ENCODE measurements at regions not wholly inside any gene's neighbourhood (a gene's known extent, or its start where the extent isn't known, plus 50 kb on each side); places are given as distances from the start of the nearest gene placed in this dataset.

DNA sequence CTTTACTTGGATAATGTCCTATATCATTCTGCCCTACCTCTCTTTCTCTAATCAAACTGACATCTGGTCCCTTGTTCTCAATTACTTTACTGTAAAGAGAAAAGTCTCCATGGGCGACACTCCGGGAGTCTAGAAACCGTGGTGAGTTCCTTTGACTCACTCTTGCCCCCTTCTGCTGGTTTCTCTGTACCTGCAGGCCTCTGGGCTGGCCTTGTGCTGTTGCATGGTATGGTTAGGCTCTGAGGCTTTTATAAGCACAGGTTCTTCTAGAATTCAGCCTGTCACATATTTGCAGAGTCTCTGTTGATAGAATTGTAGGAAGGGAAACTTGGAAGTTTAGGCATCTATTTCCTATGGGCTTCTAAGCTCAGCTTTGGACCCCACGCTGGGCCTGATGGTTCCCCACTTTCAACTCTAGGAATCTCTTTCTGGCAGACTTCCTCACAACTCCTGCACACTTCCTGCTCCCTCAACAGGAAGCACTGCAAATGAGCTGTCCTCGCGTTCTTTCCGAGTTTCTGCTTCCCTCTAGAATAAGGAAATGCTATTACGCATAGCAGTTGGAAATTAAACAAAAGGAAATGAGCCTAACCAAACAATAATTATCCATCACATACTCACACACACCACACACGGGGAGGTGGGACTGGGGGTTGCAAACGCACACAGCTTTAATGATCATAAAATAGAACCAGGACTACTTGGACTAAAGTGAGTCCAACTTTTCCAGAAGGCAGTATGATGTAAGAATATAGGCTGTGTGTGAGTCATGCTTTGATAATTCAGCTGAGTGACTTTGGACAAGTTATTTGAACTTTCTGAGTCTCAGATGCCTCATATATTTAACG lies 683.3 kb downstream of the QKI start:
- ChIA-PET CTCF (no interaction called here), POLR2A (no interaction called here)
- no TSS peak for BruUV-seq (replicated peaks)
- H3K4me1 ChIP-seq, result peaks cover 20% of the 10 kb centered on the region
- H3K36me3 ChIP-seq (ENCODE audit: control insufficient read depth, insufficient read depth, low read length), result no peaks in the 10 kb centered on the region
- Mint-ChIP-seq H3K9me3 (ENCODE audit: unreplicated experiment) (peaks cover 6% of the 10 kb centered on the region), H3K4me3 (ENCODE audit: unreplicated experiment) (no peak overlapping the region), H3K27ac (ENCODE audit: unreplicated experiment) (peak overlapping the region; percentile 18), H3K4me1 (ENCODE audit: low read depth, unreplicated experiment) (peaks cover 8% of the 10 kb centered on the region), H3K27me3 (ENCODE audit: insufficient read depth, unreplicated experiment) (no peaks in the 10 kb centered on the region), H3K36me3 (ENCODE audit: insufficient read depth, unreplicated experiment) (no peaks in the 10 kb centered on the region)
- no peaks in the 10 kb centered on the region for H3K27me3 ChIP-seq (replicated peaks; ENCODE audit: control insufficient read depth, insufficient read depth, low read length)
- no peaks in the 10 kb centered on the region for H3K9me3 ChIP-seq
- intact Hi-C loops (cut with micrococcal nuclease; ENCODE audit: unreplicated experiment), result no loop called here
- TF ChIP-seq, protein P1, sequence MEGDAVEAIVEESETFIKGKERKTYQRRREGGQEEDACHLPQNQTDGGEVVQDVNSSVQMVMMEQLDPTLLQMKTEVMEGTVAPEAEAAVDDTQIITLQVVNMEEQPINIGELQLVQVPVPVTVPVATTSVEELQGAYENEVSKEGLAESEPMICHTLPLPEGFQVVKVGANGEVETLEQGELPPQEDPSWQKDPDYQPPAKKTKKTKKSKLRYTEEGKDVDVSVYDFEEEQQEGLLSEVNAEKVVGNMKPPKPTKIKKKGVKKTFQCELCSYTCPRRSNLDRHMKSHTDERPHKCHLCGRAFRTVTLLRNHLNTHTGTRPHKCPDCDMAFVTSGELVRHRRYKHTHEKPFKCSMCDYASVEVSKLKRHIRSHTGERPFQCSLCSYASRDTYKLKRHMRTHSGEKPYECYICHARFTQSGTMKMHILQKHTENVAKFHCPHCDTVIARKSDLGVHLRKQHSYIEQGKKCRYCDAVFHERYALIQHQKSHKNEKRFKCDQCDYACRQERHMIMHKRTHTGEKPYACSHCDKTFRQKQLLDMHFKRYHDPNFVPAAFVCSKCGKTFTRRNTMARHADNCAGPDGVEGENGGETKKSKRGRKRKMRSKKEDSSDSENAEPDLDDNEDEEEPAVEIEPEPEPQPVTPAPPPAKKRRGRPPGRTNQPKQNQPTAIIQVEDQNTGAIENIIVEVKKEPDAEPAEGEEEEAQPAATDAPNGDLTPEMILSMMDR (IDR thresholded peaks at IDR 0.05; ENCODE audit: insufficient read depth in 1 of 2, low read depth in 1 of 2, low read length in 1 of 2, severe bottlenecking in 1 of 2, unreplicated experiment in 1 of 2), result no peak
- DNase-seq, result no peak
- no peak overlapping the region for H3K4me3 ChIP-seq (ENCODE audit: low read depth, low read length)

DNA sequence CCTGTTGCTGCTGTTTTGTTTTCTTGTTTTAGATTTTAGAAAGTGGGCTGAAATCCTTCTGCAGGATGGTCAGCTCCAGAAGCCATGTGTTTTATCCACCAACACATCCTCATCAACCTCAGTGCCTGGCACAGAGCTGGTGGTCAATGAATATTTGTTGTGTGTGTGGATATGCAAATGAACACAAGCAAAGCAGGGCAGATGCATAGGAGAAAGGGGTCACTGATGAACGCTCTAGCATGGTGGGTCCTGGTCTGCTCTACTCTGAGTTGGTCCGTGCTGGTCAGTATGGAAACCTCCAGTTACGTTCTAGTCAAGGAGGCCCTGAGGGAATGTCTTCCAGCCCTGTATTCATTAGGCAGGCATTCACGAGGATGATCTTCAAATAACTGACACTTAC lies 682.5 kb downstream of the QKI start:
- Mint-ChIP-seq H3K27ac (ENCODE audit: unreplicated experiment) (no peak overlapping the region), H3K4me3 (ENCODE audit: unreplicated experiment) (no peak overlapping the region)

DNA sequence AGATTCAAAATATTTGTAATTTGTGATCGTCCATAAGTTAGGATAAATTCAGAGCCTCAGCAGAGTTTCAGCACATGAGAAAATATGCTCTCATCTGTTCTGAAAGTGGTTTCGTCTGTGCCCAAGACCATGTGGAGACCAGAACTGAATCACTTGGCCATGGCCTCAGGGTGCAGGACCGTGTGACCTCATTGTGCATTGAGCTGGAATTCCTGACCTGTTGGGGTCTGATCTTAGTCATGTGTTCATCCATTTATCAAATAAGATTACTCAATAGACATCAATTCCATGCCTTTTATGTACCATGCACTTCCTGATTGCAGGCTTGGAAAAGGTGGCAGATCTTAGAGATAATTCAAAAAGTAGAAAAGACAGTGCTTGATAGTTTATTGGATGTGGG lies 680.5 kb downstream of the QKI start:
- no peaks in the 10 kb centered on the region for H3K4me1 Mint-ChIP-seq (ENCODE audit: low read depth, unreplicated experiment)
- no peaks in the 10 kb centered on the region for H3K36me3 Mint-ChIP-seq (ENCODE audit: insufficient read depth, unreplicated experiment)
- peaks cover 20% of the 10 kb centered on the region for H3K4me1 ChIP-seq
- ChIA-PET POLR2A (no interaction called here), CTCF (no interaction called here)
- intact Hi-C loops (cut with micrococcal nuclease; ENCODE audit: unreplicated experiment), result no loop called here
- DNase-seq, result no peak
- TF ChIP-seq, protein P1 (IDR thresholded peaks at IDR 0.05; ENCODE audit: insufficient read depth in 1 of 2, low read depth in 1 of 2, low read length in 1 of 2, severe bottlenecking in 1 of 2, unreplicated experiment in 1 of 2), result no peak
- H3K4me3 ChIP-seq (ENCODE audit: low read depth, low read length), result no peak overlapping the region
- no peaks in the 10 kb centered on the region for H3K27me3 ChIP-seq (replicated peaks; ENCODE audit: control insufficient read depth, insufficient read depth, low read length)
- H3K27me3 Mint-ChIP-seq (ENCODE audit: insufficient read depth, unreplicated experiment), result no peaks in the 10 kb centered on the region
- H3K36me3 ChIP-seq (ENCODE audit: control insufficient read depth, insufficient read depth, low read length), result no peaks in the 10 kb centered on the region
- H3K9me3 ChIP-seq, result no peaks in the 10 kb centered on the region
- no peak overlapping the region for H3K27ac Mint-ChIP-seq (ENCODE audit: unreplicated experiment)
- peaks cover 6% of the 10 kb centered on the region for H3K9me3 Mint-ChIP-seq (ENCODE audit: unreplicated experiment)
- no TSS peak for BruUV-seq (replicated peaks)
- no peak overlapping the region for H3K4me3 Mint-ChIP-seq (ENCODE audit: unreplicated experiment)

More for the DNA sequence above, 682.5 kb downstream of the QKI start:
- no peak overlapping the region for H3K4me3 ChIP-seq (ENCODE audit: low read depth, low read length)
- no peak for DNase-seq
- ChIA-PET CTCF (no interaction called here), POLR2A (no interaction called here)
- BruUV-seq (replicated peaks), result no TSS peak
- H3K36me3 ChIP-seq (ENCODE audit: control insufficient read depth, insufficient read depth, low read length), result no peaks in the 10 kb centered on the region
- no peaks in the 10 kb centered on the region for H3K27me3 ChIP-seq (replicated peaks; ENCODE audit: control insufficient read depth, insufficient read depth, low read length)
- no peaks in the 10 kb centered on the region for H3K27me3 Mint-ChIP-seq (ENCODE audit: insufficient read depth, unreplicated experiment)
- peaks cover 6% of the 10 kb centered on the region for H3K9me3 Mint-ChIP-seq (ENCODE audit: unreplicated experiment)
- H3K4me1 Mint-ChIP-seq (ENCODE audit: low read depth, unreplicated experiment), result peaks cover 6% of the 10 kb centered on the region
- no peaks in the 10 kb centered on the region for H3K9me3 ChIP-seq
- TF ChIP-seq, protein P1 (IDR thresholded peaks at IDR 0.05; ENCODE audit: insufficient read depth in 1 of 2, low read depth in 1 of 2, low read length in 1 of 2, severe bottlenecking in 1 of 2, unreplicated experiment in 1 of 2), result no peak
- intact Hi-C loops (cut with micrococcal nuclease; ENCODE audit: unreplicated experiment), result no loop called here
- no peaks in the 10 kb centered on the region for H3K36me3 Mint-ChIP-seq (ENCODE audit: insufficient read depth, unreplicated experiment)
- H3K4me1 ChIP-seq, result peaks cover 20% of the 10 kb centered on the region

All from Caco-2 (cell line).